H9 (cell line): ENCODE measurements at regions not wholly inside any gene's neighbourhood (a gene's known extent, or its start where the extent isn't known, plus 50 kb on each side); places are given as distances from the start of the nearest gene placed in this dataset.

Source experiments
- DNase-seq: peaks from one replicate; pipeline ENCODE4 v3.0.0-alpha.2; 2017
- H2AFZ ChIP-seq: one replicate; pipeline ENCODE4 v1.6.1; 2013; ENCODE audit warnings: mild to moderate bottlenecking, low read length, control low read depth, moderate library complexity
- H2AK5ac ChIP-seq: 2 replicates; pipeline ENCODE4 v1.6.1; 2013; ENCODE audit warnings: low read length, control low read depth, mixed read lengths; ENCODE audit not compliant: insufficient read length
- H2BK120ac ChIP-seq: one replicate; pipeline ENCODE4 v1.6.1; 2013; ENCODE audit warnings: low read depth, mild to moderate bottlenecking, low read length, control low read depth, inconsistent platforms; ENCODE audit not compliant: poor library complexity, severe bottlenecking
- H2BK12ac ChIP-seq: 2 replicates; pipeline ENCODE4 v1.6.1; 2013; ENCODE audit warnings: low read length, control low read depth, mixed read lengths, low read depth; ENCODE audit not compliant: insufficient read length
- H2BK15ac ChIP-seq: 2 replicates; pipeline ENCODE4 v1.6.1; 2013; ENCODE audit warnings: low read depth, low read length, control low read depth
- H2BK20ac ChIP-seq: one replicate; pipeline ENCODE4 v1.6.1; 2013; ENCODE audit warnings: low read depth, mild to moderate bottlenecking, low read length, control low read depth, inconsistent platforms; ENCODE audit not compliant: poor library complexity, severe bottlenecking
- H2BK5ac ChIP-seq: 2 replicates; pipeline ENCODE4 v1.6.1; 2013; ENCODE audit warnings: low read length, control low read depth, mixed read lengths; ENCODE audit not compliant: insufficient read length
- H3K14ac ChIP-seq: 2 replicates; pipeline ENCODE4 v1.6.1; 2013; ENCODE audit warnings: low read length, control low read depth; ENCODE audit not compliant: insufficient read depth
- H3K18ac ChIP-seq: 2 replicates; pipeline ENCODE4 v1.6.1; 2013; ENCODE audit warnings: low read depth, mild to moderate bottlenecking, mixed read lengths, low read length, control low read depth; ENCODE audit not compliant: insufficient read length
- H3K23ac ChIP-seq: 2 replicates; pipeline ENCODE4 v1.6.1; 2013; ENCODE audit warnings: low read length, control low read depth, mixed read lengths, low read depth; ENCODE audit not compliant: insufficient read length
- H3K23me2 ChIP-seq: 2 replicates; pipeline ENCODE4 v1.6.1; 2013; ENCODE audit warnings: low read depth, mild to moderate bottlenecking, mixed read lengths, low read length, control low read depth; ENCODE audit not compliant: insufficient read length, poor library complexity, severe bottlenecking
- H3K27ac ChIP-seq: 2 replicates; pipeline ENCODE4 v1.5.1; 2013; ENCODE audit warnings: low read length, control low read depth, mixed read lengths, low read depth; ENCODE audit not compliant: insufficient read length
- H3K27me3 ChIP-seq: 2 replicates; pipeline ENCODE4 v1.6.1; 2013; ENCODE audit warnings: low read length, control low read depth, inconsistent platforms; ENCODE audit not compliant: insufficient read depth
- H3K4ac ChIP-seq: 2 replicates; pipeline ENCODE4 v1.6.1; 2013; ENCODE audit warnings: low read depth, mild to moderate bottlenecking, control low read depth, inconsistent platforms, low read length, moderate library complexity
- H3K4me1 ChIP-seq: 2 replicates; pipeline ENCODE4 v1.6.1; 2013; ENCODE audit warnings: low read length, control low read depth, inconsistent platforms; ENCODE audit not compliant: insufficient read depth
- H3K4me2 ChIP-seq: 2 replicates; pipeline ENCODE4 v1.6.1; 2013; ENCODE audit warnings: low read length, control low read depth, mixed read lengths; ENCODE audit not compliant: insufficient read length, insufficient read depth
- H3K56ac ChIP-seq: 2 replicates; pipeline ENCODE4 v1.6.1; 2013; ENCODE audit warnings: low read depth, mild to moderate bottlenecking, mixed read lengths, low read length, control low read depth; ENCODE audit not compliant: insufficient read length
- H3K79me1 ChIP-seq: 2 replicates; pipeline ENCODE4 v1.6.1; 2013; ENCODE audit warnings: low read depth, mild to moderate bottlenecking, moderate library complexity, low read length, control low read depth, inconsistent platforms; ENCODE audit not compliant: insufficient read depth, poor library complexity, severe bottlenecking
- H3K79me2 ChIP-seq: 2 replicates; pipeline ENCODE4 v1.6.1; 2013; ENCODE audit warnings: low read length, control low read depth, inconsistent platforms; ENCODE audit not compliant: insufficient read depth
- H3K9ac ChIP-seq: 2 replicates; pipeline ENCODE4 v1.6.1; 2013; ENCODE audit warnings: low read length, control low read depth, mixed read lengths; ENCODE audit not compliant: insufficient read length; ENCODE audit errors: extremely low read depth
- H3K9me3 ChIP-seq: one replicate; pipeline ENCODE4 v1.6.1; 2013; ENCODE audit warnings: low read depth, low read length, inconsistent platforms; ENCODE audit not compliant: control insufficient read depth
- H3T11ph ChIP-seq: one replicate; pipeline ENCODE4 v1.6.1; 2013; ENCODE audit warnings: mild to moderate bottlenecking, low read length, control low read depth, inconsistent platforms
- H4K20me1 ChIP-seq: one replicate; pipeline ENCODE4 v1.6.1; 2013; ENCODE audit not compliant: control insufficient read depth, insufficient read length, insufficient read depth
- H4K5ac ChIP-seq: 2 replicates; pipeline ENCODE4 v1.6.1; 2013; ENCODE audit warnings: low read depth, mild to moderate bottlenecking, mixed read lengths, low read length, control low read depth; ENCODE audit not compliant: insufficient read length
- H4K8ac ChIP-seq: replicated peaks from 2 replicates; pipeline ENCODE4 v1.6.1; 2013; ENCODE audit warnings: low read length, control low read depth, mixed read lengths, low read depth; ENCODE audit not compliant: insufficient read length
- H4K91ac ChIP-seq: 2 replicates; pipeline ENCODE4 v1.6.1; 2013; ENCODE audit warnings: low read depth, mild to moderate bottlenecking, moderate library complexity, mixed read lengths, low read length, control low read depth; ENCODE audit not compliant: insufficient read length
- H3K27ac Mint-ChIP-seq, 3 experiments: 2 replicates in 2 of 3; 3 replicates in 1 of 3; pipeline ENCODE4 v1.8.0; 2020 to 2021; ENCODE audit warnings: mixed read lengths in 3 of 3, mild to moderate bottlenecking in 1 of 3, moderate library complexity in 1 of 3
- H3K27me3 Mint-ChIP-seq: 2 replicates; pipeline ENCODE4 v1.8.0; 2021; ENCODE audit warnings: low read depth, mild to moderate bottlenecking, moderate library complexity, mixed read lengths
- H3K36me3 Mint-ChIP-seq, 3 experiments: 2 replicates in 2 of 3; 3 replicates in 1 of 3; pipeline ENCODE4 v1.8.0; 2020 to 2021; ENCODE audit warnings: low read depth in 3 of 3, mixed read lengths in 3 of 3; ENCODE audit not compliant: insufficient read depth in 1 of 3
- H3K4me1 Mint-ChIP-seq, 2 experiments: 2 replicates each; pipeline ENCODE4 v1.8.0; 2020; ENCODE audit warnings: mixed read lengths in 2 of 2
- H3K4me3 Mint-ChIP-seq, 2 experiments: 2 replicates in 1 of 2; 3 replicates in 1 of 2; pipeline ENCODE4 v1.8.0; 2020 to 2021; ENCODE audit warnings: mild to moderate bottlenecking in 2 of 2, mixed read lengths in 2 of 2, moderate library complexity in 1 of 2
- H3K9me3 Mint-ChIP-seq, 2 experiments: 2 replicates in 1 of 2; 3 replicates in 1 of 2; pipeline ENCODE4 v1.8.0; 2020; ENCODE audit warnings: mild to moderate bottlenecking in 2 of 2, mixed read lengths in 2 of 2, moderate library complexity in 1 of 2
- WGBS: extraction: QIAGEN DNeasy Blood & Tissue Kit; methylation state at CpG from one replicate; pipeline ENCODE4 v1.1.7; 2013; ENCODE audit warnings: missing lambda C conversion rate, low lambda C conversion rate, mixed read lengths; ENCODE audit not compliant: insufficient read length; ENCODE audit errors: extremely low coverage; 5-methylcytosine and 5-hydroxymethylcytosine counted together
- TF ChIP-seq, protein P1 (sequence below): fragments of 200-600 bp; sonication (generic); conservative IDR thresholded peaks from 3 replicates; pipeline ENCODE4 v1.8.0; 2021; ENCODE audit warnings: antibody characterized with exemption, mild to moderate bottlenecking

DNA sequence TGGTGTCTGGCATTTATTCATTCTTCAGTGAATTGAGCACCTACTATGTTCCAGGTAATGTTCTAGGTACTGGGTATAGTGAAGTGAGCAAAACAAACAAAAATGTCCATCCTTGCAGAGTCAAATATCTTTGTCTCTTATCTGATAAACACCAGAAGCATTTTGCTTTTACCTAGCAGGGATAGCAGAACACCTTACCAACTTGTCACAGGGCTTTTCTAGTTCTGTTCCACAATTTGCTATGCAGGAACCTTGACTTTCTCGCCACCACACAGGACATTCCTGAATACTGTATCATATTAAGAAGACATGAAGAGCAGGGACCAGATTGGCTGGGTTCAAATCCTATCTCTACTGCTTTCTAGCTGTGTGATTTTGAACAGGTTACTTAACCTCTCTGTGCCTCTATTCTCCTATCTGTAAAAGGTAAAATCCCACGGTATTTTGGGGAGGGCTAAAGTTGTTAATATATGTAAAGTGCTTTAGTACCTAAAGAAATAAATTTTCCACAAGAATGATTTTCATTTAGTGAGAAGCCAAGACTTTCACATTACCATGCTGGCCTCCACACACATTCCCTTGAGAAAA, 214.5 kb upstream of the S100G start:
- Mint-ChIP-seq H3K27ac (no peak overlapping the region), H3K4me1 (peaks cover 18 to 23% of the 10 kb centered on the region in 2 experiments), H3K27me3 (no peaks in the 10 kb centered on the region), H3K9me3 (peaks cover 0 to 5% of the 10 kb centered on the region in 2 experiments; a peak in 2 of 5 replicates), H3K4me3 (no peak overlapping the region), H3K36me3 (peaks cover 0 to 17% (median 1%) of the 10 kb centered on the region in 3 experiments; a peak in 3 of 7 replicates)
- Histone ChIP-seq H3K23me2 (no peaks in the 10 kb centered on the region), H3T11ph (no peak overlapping the region), H3K4me2 (no peak overlapping the region), H3K9me3 (no peaks in the 10 kb centered on the region), H3K4ac (no peak overlapping the region), H3K14ac (no peak overlapping the region), H3K18ac (no peak overlapping the region), H2BK120ac (no peak overlapping the region), H3K79me2 (no peaks in the 10 kb centered on the region), H2BK15ac (no peak overlapping the region), H2BK12ac (no peak overlapping the region), H4K8ac (no peak overlapping the region), H2AFZ (no peak overlapping the region), H3K27ac (no peak overlapping the region), H3K9ac (no peak overlapping the region), H3K4me1 (peaks cover 4% of the 10 kb centered on the region; the same call in 1 of the 2 replicates), H4K91ac (no peak overlapping the region), H3K23ac (no peak overlapping the region), H2BK5ac (no peak overlapping the region), H2AK5ac (no peak overlapping the region), H2BK20ac (no peak overlapping the region), H4K20me1 (no peaks in the 10 kb centered on the region), H3K79me1 (no peaks in the 10 kb centered on the region), H3K56ac (no peak overlapping the region), H4K5ac (no peak overlapping the region), H3K27me3 (no peaks in the 10 kb centered on the region)
- TF ChIP-seq, protein P1, sequence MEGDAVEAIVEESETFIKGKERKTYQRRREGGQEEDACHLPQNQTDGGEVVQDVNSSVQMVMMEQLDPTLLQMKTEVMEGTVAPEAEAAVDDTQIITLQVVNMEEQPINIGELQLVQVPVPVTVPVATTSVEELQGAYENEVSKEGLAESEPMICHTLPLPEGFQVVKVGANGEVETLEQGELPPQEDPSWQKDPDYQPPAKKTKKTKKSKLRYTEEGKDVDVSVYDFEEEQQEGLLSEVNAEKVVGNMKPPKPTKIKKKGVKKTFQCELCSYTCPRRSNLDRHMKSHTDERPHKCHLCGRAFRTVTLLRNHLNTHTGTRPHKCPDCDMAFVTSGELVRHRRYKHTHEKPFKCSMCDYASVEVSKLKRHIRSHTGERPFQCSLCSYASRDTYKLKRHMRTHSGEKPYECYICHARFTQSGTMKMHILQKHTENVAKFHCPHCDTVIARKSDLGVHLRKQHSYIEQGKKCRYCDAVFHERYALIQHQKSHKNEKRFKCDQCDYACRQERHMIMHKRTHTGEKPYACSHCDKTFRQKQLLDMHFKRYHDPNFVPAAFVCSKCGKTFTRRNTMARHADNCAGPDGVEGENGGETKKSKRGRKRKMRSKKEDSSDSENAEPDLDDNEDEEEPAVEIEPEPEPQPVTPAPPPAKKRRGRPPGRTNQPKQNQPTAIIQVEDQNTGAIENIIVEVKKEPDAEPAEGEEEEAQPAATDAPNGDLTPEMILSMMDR: no peak
- no CpG with 5 or more reads among the region's 2 CpGs for WGBS
- no peak for DNase-seq
